Adrenal gland (tissue), 9 donors: ENCODE measurements at regions not wholly inside any gene's neighbourhood (a gene's known extent, or its start where the extent isn't known, plus 50 kb on each side); places are given as distances from the start of the nearest gene placed in this dataset.

Experiments
- DNase-seq, 7 donors: peaks; one replicate each; pipeline ENCODE4 v3.0.0-alpha.2; 2019 to 2020
- H3K27ac ChIP-seq, 5 donors: fragments of 200-600 bp; sonication (generic) in 4 of 5; 1 replicate in 3 of 5; 2 replicates in 2 of 5; pipeline versions ENCODE4 v1.5.1 to v1.8.0; 2016 to 2020; ENCODE audit warnings: mild to moderate bottlenecking in 1 of 5
- H3K27me3 ChIP-seq: fragments of 200-600 bp; 2 replicates; pipeline ENCODE4 v1.8.0; 2021
- H3K36me3 ChIP-seq, 2 donors: fragments of 200-600 bp; replicated peaks in 1 of 2; 1 replicate in 1 of 2; 2 replicates in 1 of 2; pipeline versions ENCODE4 v1.5.1 to v1.8.0; 2018 to 2022
- H3K4me1 ChIP-seq, 2 donors: fragments of 200-600 bp; replicated peaks in 1 of 2; 1 replicate in 1 of 2; 2 replicates in 1 of 2; pipeline versions ENCODE4 v1.5.1 to v1.8.0; 2018 to 2021
- H3K4me3 ChIP-seq, 4 donors: fragments of 200-600 bp; sonication (generic) in 3 of 4; one replicate each; pipeline ENCODE4 v1.5.1; 2016 to 2018
- H3K9me3 ChIP-seq, 3 donors: fragments of 200-600 bp; sonication (generic) in 1 of 3; replicated peaks in 1 of 3; 1 replicate in 2 of 3; 2 replicates in 1 of 3; pipeline versions ENCODE4 v1.5.1 to v1.8.0; 2016 to 2021
- POLR2A ChIP-seq, 2 donors: fragments of 450-650 bp; IDR thresholded peaks; one replicate each; pipeline ENCODE4 v1.6.1; 2017; ENCODE audit warnings: antibody characterized with exemption in 2 of 2, mild to moderate bottlenecking in 2 of 2, moderate library complexity in 1 of 2
- WGBS, 4 donors: extraction: QIAGEN DNeasy Blood & Tissue Kit in 2 of 4; methylation state at CpG; one replicate each; pipeline versions ENCODE4 v1.1.5 to v1.1.7; 2013 to 2017; 5-methylcytosine and 5-hydroxymethylcytosine counted together
- intact Hi-C, 2 donors: fragments of 100-400 bp; cut with DNase I; formaldehyde crosslinking; loops; one replicate each; pipeline versions ENCODE4 v1.14.1 to v1.15.0; 2022 to 2023
- TF ChIP-seq, protein P1 (sequence below), 6 experiments: fragments of 450-650 bp in 4 of 6; fragments of 200-600 bp in 2 of 6; sonication (generic) in 1 of 6; IDR thresholded peaks; 1 replicate in 5 of 6; 2 replicates in 1 of 6; pipeline versions ENCODE4 v1.5.1 to v1.8.0; 2016 to 2021; ENCODE audit warnings: antibody characterized with exemption in 6 of 6, mild to moderate bottlenecking in 2 of 6, moderate library complexity in 1 of 6
- donor health status: healthy with polysubstance abuse.
- donor health status: Bipolar disorder and iron deficiency.
- donor health status: DM: yes; HTN: yes; CAD: no.
- donor health status: DM: no; HTN: no; CAD: no.
- donor health status: DM: no; HTN: no; CAD: no.

DNA sequence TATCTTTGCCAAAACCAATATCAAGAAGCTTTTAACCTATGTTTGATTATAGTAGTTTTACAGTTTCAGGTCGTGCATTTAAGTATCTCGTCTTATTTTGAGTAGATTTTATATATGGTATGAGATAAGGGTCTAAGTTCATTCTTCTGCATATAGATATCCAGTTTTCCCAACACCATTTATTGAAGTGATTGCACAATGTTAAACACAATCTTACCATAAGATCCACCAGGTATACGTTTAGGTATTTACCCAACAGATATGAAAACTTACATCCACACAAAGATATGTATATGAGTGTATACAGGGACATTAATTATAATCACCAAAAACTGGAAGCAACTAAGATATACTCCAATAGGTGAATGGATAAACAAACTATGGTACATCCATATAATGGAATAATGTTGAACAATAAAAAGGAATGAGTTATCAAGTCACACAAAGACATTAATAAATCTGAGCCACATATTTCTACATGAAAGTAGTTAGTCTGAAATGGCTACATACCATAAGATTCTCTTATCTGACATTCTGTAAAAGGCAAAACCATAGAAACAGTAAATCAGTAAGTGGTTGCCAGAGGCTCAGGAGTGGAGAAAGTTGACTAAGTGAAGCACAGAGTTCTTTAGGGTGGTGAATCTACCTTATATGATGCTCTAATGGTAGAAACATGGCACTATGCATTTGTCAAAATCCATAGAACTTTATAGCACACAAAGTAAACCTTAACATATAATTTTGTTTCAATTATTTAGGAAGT lies 222.6 kb downstream of the NUAK1 start:
- 62 to 67% (median 64%) methylated on average over 3 of the region's 3 CpGs for WGBS, 4 donors
- Histone ChIP-seq H3K4me3 (no peak overlapping the region), H3K27ac (no peak overlapping the region), H3K36me3 (no peaks in the 10 kb centered on the region), H3K4me1 (no peaks in the 10 kb centered on the region), H3K9me3 (no peaks in the 10 kb centered on the region), H3K27me3 (no peaks in the 10 kb centered on the region)
- TF ChIP-seq, protein P1, sequence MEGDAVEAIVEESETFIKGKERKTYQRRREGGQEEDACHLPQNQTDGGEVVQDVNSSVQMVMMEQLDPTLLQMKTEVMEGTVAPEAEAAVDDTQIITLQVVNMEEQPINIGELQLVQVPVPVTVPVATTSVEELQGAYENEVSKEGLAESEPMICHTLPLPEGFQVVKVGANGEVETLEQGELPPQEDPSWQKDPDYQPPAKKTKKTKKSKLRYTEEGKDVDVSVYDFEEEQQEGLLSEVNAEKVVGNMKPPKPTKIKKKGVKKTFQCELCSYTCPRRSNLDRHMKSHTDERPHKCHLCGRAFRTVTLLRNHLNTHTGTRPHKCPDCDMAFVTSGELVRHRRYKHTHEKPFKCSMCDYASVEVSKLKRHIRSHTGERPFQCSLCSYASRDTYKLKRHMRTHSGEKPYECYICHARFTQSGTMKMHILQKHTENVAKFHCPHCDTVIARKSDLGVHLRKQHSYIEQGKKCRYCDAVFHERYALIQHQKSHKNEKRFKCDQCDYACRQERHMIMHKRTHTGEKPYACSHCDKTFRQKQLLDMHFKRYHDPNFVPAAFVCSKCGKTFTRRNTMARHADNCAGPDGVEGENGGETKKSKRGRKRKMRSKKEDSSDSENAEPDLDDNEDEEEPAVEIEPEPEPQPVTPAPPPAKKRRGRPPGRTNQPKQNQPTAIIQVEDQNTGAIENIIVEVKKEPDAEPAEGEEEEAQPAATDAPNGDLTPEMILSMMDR (IDR thresholded peaks at IDR 0.05), result no peak
- no peak for TF ChIP-seq POLR2A (IDR thresholded peaks at IDR 0.05)
- intact Hi-C loops, result no loop called here
- no peak for DNase-seq

DNA sequence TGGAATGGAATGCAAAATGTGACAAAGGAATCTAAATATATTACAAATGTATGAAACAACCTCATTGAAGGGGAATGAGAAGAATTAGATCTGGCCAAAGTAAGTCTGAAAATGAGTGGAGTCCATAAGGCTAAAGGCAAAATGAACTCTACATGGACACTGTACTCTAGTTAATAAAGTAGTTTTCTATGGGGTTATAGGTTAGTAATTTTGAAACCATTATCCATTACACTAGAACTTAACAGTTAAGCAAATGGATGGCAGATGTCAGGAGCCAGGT lies 222.1 kb downstream of the NUAK1 start:
- H3K27me3 ChIP-seq, result no peaks in the 10 kb centered on the region
- H3K4me3 ChIP-seq, result no peak overlapping the region
- TF ChIP-seq, protein P1 (IDR thresholded peaks at IDR 0.05), result no peak
- TF ChIP-seq POLR2A (IDR thresholded peaks at IDR 0.05), result no peak
- no peaks in the 10 kb centered on the region for H3K4me1 ChIP-seq
- H3K27ac ChIP-seq, result no peak overlapping the region
- intact Hi-C loops, result no loop called here
- no peaks in the 10 kb centered on the region for H3K36me3 ChIP-seq
- DNase-seq, result no peak
- H3K9me3 ChIP-seq, result no peaks in the 10 kb centered on the region

DNA sequence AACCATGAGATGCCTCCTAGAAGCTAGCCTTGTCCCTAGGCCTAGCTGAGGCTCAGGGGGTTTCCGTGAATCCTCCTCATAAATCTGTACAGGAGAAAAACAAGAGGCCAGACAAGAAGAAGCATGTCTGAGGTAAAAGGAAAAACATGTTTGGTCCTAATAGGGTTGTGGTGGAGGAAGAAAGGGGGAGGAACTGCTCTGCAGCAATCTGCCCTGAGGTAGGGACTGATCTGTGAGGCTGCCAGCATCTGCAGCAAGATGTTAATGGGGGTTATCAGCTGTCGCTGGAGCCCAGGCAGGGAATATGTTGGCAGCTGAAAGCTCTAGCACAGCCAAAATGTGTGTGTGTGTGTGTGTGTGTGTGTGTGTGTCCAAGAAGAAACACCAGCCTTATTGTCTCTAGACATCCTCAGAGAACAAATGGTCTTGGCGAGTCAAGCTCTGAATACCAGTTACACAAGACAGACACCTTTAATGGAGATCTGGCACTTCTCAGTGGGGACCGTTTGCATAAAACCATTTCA lies 218.5 kb downstream of the NUAK1 start:
- WGBS, 4 donors, result 56 to 61% (median 61%) methylated on average over 4 of the region's 4 CpGs
- no peak overlapping the region for H3K27ac ChIP-seq
- no peaks in the 10 kb centered on the region for H3K9me3 ChIP-seq
- intact Hi-C loops, result no loop called here
- peak in 2 of 7 donors; percentile 13 to 66 for DNase-seq
- H3K4me3 ChIP-seq, result no peak overlapping the region
- no peaks in the 10 kb centered on the region for H3K36me3 ChIP-seq
- no peaks in the 10 kb centered on the region for H3K4me1 ChIP-seq
- TF ChIP-seq, protein P1 (IDR thresholded peaks at IDR 0.05), result no peak
- no peak for TF ChIP-seq POLR2A (IDR thresholded peaks at IDR 0.05)
- no peaks in the 10 kb centered on the region for H3K27me3 ChIP-seq

DNA sequence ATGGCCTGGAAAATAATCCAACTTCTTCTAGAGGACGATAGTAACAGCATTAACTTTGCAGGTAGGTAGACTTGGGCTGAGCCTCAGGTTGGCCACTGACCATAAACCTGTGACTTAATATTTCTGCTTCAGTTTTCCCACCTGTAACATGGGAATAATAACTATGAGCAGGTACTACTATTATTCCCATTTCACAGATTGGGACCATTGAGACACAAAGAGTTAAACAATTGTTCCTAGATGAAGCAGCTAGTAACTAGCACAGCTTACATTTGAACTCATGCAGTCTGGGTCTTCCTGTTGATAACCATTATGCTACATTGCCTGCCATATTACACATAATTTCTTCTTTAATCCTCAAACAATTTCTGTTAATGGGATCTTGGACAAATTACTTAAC lies 217.7 kb downstream of the NUAK1 start:
- Histone ChIP-seq H3K9me3 (no peaks in the 10 kb centered on the region), H3K27me3 (no peaks in the 10 kb centered on the region), H3K4me3 (no peak overlapping the region), H3K36me3 (no peaks in the 10 kb centered on the region), H3K27ac (no peak overlapping the region), H3K4me1 (no peaks in the 10 kb centered on the region)
- TF ChIP-seq POLR2A (IDR thresholded peaks at IDR 0.05), result no peak
- TF ChIP-seq, protein P1 (IDR thresholded peaks at IDR 0.05), result no peak
- DNase-seq, result no peak
- 80 to 90% (median 89%) methylated on average over 1 of the region's 1 CpG for WGBS, 4 donors
- intact Hi-C loops, result no loop called here
